Transverse colon (tissue), 4 donors: ENCODE measurements at regions not wholly inside any gene's neighbourhood (a gene's known extent, or its start where the extent isn't known, plus 50 kb on each side); places are given as distances from the start of the nearest gene placed in this dataset.

Source experiments
- DNase-seq: peaks from one replicate; pipeline ENCODE4 v3.0.0-alpha.2; 2019
- H3K27ac ChIP-seq, 4 donors: fragments of 200-600 bp; sonication (generic); 2 replicates each; pipeline ENCODE4 v1.5.1; 2016 to 2018; ENCODE audit warnings: inconsistent platforms in 4 of 4
- H3K27me3 ChIP-seq: fragments of 200-600 bp; sonication (generic); 2 replicates; pipeline ENCODE4 v1.5.1; 2017; ENCODE audit warnings: inconsistent platforms
- H3K36me3 ChIP-seq, 4 donors: fragments of 200-600 bp; sonication (generic); 2 replicates each; pipeline ENCODE4 v1.5.1; 2017 to 2019; ENCODE audit warnings: inconsistent platforms in 4 of 4
- H3K4me1 ChIP-seq, 4 donors: fragments of 200-600 bp; sonication (generic); 2 replicates each; pipeline ENCODE4 v1.5.1; 2017 to 2020; ENCODE audit warnings: inconsistent platforms in 4 of 4
- H3K4me3 ChIP-seq, 4 donors: fragments of 200-600 bp; sonication (generic); 1 replicate in 1 of 4; 2 replicates in 3 of 4; pipeline versions ENCODE4 v1.5.1 to v1.6.1; 2017 to 2019; ENCODE audit warnings: inconsistent platforms in 4 of 4
- H3K9me3 ChIP-seq, 2 donors: fragments of 200-600 bp; sonication (generic); 2 replicates each; pipeline ENCODE4 v1.5.1; 2017 to 2019; ENCODE audit warnings: inconsistent platforms in 2 of 2
- CTCF ChIP-seq, 5 experiments: fragments of 200-600 bp in 3 of 5; fragments of 450-650 bp in 2 of 5; sonication (generic) in 3 of 5; IDR thresholded peaks; 1 replicate in 2 of 5; 2 replicates in 3 of 5; pipeline ENCODE4 v1.5.1; 2016 to 2017; ENCODE audit warnings: antibody characterized with exemption in 5 of 5, inconsistent platforms in 3 of 5, mild to moderate bottlenecking in 2 of 5, moderate library complexity in 1 of 5
- EP300 ChIP-seq: sonication (generic); formaldehyde crosslinking; IDR thresholded peaks from one replicate; pipeline ENCODE4 v1.6.1; 2017; ENCODE audit warnings: antibody characterized with exemption, low read depth
- POLR2A ChIP-seq: fragments of 450-650 bp; IDR thresholded peaks from one replicate; pipeline ENCODE4 v1.6.1; 2016; ENCODE audit warnings: antibody characterized with exemption, mild to moderate bottlenecking, moderate library complexity
- POLR2AphosphoS5 ChIP-seq, 3 donors: sonication (generic); formaldehyde crosslinking; IDR thresholded peaks; one replicate each; pipeline ENCODE4 v1.6.1; 2016; ENCODE audit warnings: antibody characterized with exemption in 3 of 3
- WGBS, 2 donors: methylation state at CpG; one replicate each; pipeline ENCODE4 v1.1.5; 2018; ENCODE audit warnings: low coverage in 1 of 2; 5-methylcytosine and 5-hydroxymethylcytosine counted together
- in situ Hi-C, 4 donors: fragments of 200-750 bp; cut with MboI; loops; one replicate each; pipeline versions ENCODE4 v1.15.0 to v1.15.1; 2017; ENCODE audit warnings: low sequenced_read_pairs in 3 of 4, low pct_ligation_motif_present in 1 of 4, low pct_unique_long_range_greater_than_20kb in 1 of 4
- intact Hi-C: fragments of 100-400 bp; cut with DNase I; formaldehyde crosslinking; loops from one replicate; pipeline ENCODE4 v1.15.1; 2023; ENCODE audit warnings: low total_unique reads

- no peak for DNase-seq
- no peak overlapping the region for H3K27ac ChIP-seq
- WGBS, 2 donors = 92 to 93% methylated on average over 2 of the region's 2 CpGs
- H3K4me3 ChIP-seq = no peak overlapping the region
- H3K36me3 ChIP-seq = no peaks in the 10 kb centered on the region
- in situ Hi-C loops (no loop called here), intact Hi-C loops (no loop called here)
- H3K27me3 ChIP-seq = no peaks in the 10 kb centered on the region
- no peaks in the 10 kb centered on the region for H3K9me3 ChIP-seq
- no peak for TF ChIP-seq CTCF (IDR thresholded peaks at IDR 0.05)
- no peak for TF ChIP-seq EP300
- TF ChIP-seq POLR2AphosphoS5 (IDR thresholded peaks at IDR 0.05) = no peak
- TF ChIP-seq POLR2A = no peak
- H3K4me1 ChIP-seq = no peaks in the 10 kb centered on the region
Observed at GRCh38 chr6:85089255-85089654, 324.9 kb upstream of the TBX18 start.

GRCh38 chr6:85085875-85086274 is 321.5 kb upstream of the TBX18 start:
- in situ Hi-C loops (no loop called here), intact Hi-C loops (no loop called here)
- Histone ChIP-seq H3K27ac (no peak overlapping the region), H3K4me3 (no peak overlapping the region), H3K36me3 (no peaks in the 10 kb centered on the region), H3K4me1 (no peaks in the 10 kb centered on the region), H3K9me3 (no peaks in the 10 kb centered on the region), H3K27me3 (no peaks in the 10 kb centered on the region)
- WGBS, 2 donors = 88 to 100% methylated on average over 2 of the region's 2 CpGs
- TF ChIP-seq EP300 = no peak
- TF ChIP-seq POLR2AphosphoS5 (IDR thresholded peaks at IDR 0.05) = no peak
- no peak for TF ChIP-seq CTCF (IDR thresholded peaks at IDR 0.05)
- no peak for TF ChIP-seq POLR2A
- no peak for DNase-seq

- 70 to 80% methylated on average over 1 of the region's 1 CpG for WGBS, 2 donors
- Histone ChIP-seq H3K27ac (no peak overlapping the region), H3K36me3 (no peaks in the 10 kb centered on the region), H3K4me3 (no peak overlapping the region), H3K9me3 (no peaks in the 10 kb centered on the region), H3K27me3 (no peaks in the 10 kb centered on the region), H3K4me1 (no peaks in the 10 kb centered on the region)
- intact Hi-C loops = no loop called here
- DNase-seq = no peak
- in situ Hi-C loops = no loop called here
- no peak for TF ChIP-seq CTCF (IDR thresholded peaks at IDR 0.05)
- no peak for TF ChIP-seq POLR2A
- TF ChIP-seq POLR2AphosphoS5 (IDR thresholded peaks at IDR 0.05) = no peak
- no peak for TF ChIP-seq EP300
Observed at GRCh38 chr6:85081102-85081501, 316.7 kb upstream of the TBX18 start.

- Histone ChIP-seq H3K4me1 (no peaks in the 10 kb centered on the region), H3K27ac (no peak overlapping the region), H3K36me3 (no peaks in the 10 kb centered on the region), H3K9me3 (no peaks in the 10 kb centered on the region), H3K4me3 (no peak overlapping the region), H3K27me3 (no peaks in the 10 kb centered on the region)
- 83 to 86% methylated on average over 3 of the region's 3 CpGs for WGBS, 2 donors
- in situ Hi-C loops = no loop called here
- no peak for DNase-seq
- TF ChIP-seq POLR2A = no peak
- no peak for TF ChIP-seq CTCF (IDR thresholded peaks at IDR 0.05)
- TF ChIP-seq EP300 = no peak
- TF ChIP-seq POLR2AphosphoS5 (IDR thresholded peaks at IDR 0.05) = no peak
- intact Hi-C loops = no loop called here
Observed at GRCh38 chr6:85079761-85080160, 315.4 kb upstream of the TBX18 start.
